ENCODE measurements at regions not wholly inside any gene's neighbourhood (a gene's known extent, or its start where the extent isn't known, plus 50 kb on each side); places are given as distances from the start of the nearest gene placed in this dataset.
"Not testable (repeated sequence)": the region's sequence is repeated elsewhere in the genome, so short reads cannot be mapped to it uniquely, and the experiment has no call there.

- no peak for DNase-seq
Observed at GRCh38 chr15:70523192-70523591, 240.2 kb downstream of the UACA start.

- no peak for DNase-seq
Observed at GRCh38 chr15:70522323-70522966, 240.9 kb downstream of the UACA start.

DNA sequence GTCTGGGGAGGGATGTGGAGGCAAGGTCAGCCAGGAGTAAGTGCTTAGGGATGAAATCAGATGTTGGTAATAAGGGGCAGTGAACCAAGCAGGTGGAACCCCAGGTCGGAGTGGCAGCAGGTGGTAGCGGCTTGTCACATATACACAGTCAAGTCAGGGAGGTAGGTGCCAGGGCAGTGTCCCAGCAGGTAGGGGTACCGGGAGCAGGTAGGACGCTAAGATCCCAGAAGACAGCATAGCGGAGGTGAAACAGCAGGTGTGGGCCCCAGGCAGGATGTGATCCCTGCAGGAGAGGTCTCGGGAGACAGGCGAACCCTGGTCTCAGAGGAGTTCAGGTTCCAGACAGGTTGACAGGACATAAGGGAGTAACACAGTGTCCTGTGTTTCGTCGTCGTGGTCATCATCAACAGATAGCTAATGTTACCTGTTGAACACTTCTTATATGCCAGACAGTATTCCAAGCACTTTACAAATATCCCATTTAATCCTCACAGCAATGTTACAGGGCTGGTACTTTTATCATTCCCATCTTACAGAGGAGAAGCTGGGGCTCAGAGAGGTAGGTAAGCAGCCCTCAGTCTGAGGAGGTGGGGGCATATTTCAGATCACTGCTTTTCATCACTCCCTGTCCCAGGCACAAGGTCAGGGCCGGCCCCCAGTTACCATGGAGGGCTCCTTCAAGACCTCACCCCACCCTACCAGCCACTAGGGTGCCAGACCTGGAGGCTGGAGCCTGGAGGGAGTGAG lies 241.6 kb downstream of the UACA start:
- DNase-seq: no peak

DNA sequence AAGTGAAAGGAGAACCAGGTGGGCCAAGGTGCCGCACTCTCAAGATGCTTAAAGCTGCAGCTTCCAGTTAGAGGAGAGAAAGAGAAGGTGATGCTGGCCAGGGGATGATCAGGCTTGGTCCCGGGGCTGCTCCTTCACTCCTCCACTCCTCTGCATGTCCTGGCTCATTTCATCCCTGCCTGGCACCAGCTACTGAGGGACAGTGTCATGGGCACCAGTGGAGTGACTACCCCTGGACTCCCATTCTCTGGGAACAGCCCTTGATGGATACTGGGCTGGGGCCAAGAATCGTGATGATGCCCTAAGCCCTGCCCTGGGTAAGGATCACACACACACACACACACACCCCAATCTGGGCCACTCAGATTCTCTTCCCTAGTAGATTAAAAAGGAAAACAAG lies 243.7 kb downstream of the UACA start:
- no peak for DNase-seq

GRCh38 chr15:70519004-70519365 lies 244.4 kb downstream of the UACA start:
- DNase-seq: no peak

GRCh38 chr15:70518201-70519003 lies 245.0 kb downstream of the UACA start:
- no peak for DNase-seq

DNA sequence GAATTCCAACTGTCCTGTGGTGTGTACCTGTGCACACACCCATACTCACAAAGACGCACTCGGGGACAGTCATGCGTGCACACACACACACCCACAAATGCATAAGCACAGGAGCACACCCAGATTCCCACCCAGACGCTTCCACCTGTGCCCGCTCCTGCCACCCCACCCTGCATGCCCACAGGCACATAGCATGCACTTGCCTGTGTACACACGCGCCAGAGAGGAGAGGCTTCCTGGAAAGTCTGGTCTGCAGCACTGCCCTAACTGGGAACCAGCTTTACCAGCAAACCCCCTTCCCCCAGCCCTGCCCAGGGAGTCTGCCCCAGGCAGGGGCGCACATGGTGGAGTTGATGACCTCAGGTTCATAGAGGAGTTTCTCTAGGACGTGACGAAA lies 246.2 kb downstream of the UACA start:
- DNase-seq: no peak

GRCh38 chr15:70516408-70517193 lies 246.8 kb downstream of the UACA start:
- DNase-seq: no peak

DNA sequence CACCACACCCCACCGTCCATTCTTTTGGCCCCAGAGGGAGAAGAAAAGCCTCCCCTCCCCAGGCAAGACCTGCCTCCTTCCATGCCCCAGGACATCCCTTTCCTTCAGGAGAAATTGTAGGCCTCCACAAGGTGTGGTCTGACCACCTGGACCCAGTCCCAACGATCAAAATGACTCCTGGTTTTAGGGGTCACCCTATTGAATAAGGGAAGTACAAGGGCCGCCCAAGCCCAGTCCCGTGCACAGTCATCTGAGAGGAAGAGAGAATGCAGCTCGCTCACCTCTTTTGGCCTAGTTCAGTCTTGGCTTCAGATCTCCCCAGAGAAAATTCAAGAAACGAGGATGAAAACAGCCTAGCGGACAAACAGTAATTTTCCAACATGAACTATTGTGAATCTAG lies 249.1 kb downstream of the UACA start:
- no peak for DNase-seq

- no peak for DNase-seq
Observed at GRCh38 chr15:70513819-70514218, 249.5 kb downstream of the UACA start.

- DNase-seq: peak in 1 of 2 experiments; percentile 14
Observed at GRCh38 chr15:70512772-70513362, 250.5 kb downstream of the UACA start.

GRCh38 chr15:70511972-70512587 lies 251.3 kb downstream of the UACA start:
- DNase-seq: not testable (repeated sequence)

- no peak for DNase-seq
Observed at GRCh38 chr15:70510433-70510832, 252.9 kb downstream of the UACA start.

- no peak for DNase-seq
Observed at GRCh38 chr15:70509731-70510143, 253.6 kb downstream of the UACA start.

GRCh38 chr15:70509282-70509662 lies 254.1 kb downstream of the UACA start:
- DNase-seq: no peak

DNA sequence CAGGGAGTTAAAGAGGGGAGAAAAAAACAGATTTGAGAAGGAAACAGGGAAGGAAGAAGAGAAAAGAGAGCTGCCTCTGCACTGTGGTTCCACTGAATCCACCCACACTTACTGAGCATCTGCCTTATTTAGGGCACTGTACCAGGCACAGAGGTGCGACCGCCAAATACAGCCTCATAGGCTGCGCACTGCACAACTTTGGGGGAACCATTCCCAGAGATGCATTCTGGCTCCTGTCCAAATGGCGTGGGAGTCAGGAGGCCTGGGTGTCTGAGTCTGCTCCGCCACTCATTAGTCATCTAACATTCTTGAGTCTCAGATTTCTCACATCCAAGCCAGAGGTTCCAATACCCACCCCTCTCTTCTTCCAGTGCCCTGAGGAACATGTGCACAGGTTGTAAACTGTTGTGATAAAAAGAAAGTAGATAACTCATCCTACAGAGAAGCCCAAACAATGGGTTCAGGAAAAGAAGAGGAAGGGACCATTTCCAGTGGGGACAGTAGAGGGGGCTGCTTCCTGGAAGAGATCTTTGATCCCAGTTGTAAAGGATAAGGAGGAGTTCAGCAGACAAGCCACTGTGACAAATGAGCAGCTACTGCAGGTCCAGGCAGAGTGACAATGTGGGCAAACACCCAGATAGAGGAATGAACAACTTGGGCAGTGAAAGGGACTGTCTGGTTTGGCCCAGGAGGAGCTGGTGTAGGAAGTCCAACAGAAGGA lies 254.6 kb downstream of the UACA start:
- DNase-seq: no peak

DNA sequence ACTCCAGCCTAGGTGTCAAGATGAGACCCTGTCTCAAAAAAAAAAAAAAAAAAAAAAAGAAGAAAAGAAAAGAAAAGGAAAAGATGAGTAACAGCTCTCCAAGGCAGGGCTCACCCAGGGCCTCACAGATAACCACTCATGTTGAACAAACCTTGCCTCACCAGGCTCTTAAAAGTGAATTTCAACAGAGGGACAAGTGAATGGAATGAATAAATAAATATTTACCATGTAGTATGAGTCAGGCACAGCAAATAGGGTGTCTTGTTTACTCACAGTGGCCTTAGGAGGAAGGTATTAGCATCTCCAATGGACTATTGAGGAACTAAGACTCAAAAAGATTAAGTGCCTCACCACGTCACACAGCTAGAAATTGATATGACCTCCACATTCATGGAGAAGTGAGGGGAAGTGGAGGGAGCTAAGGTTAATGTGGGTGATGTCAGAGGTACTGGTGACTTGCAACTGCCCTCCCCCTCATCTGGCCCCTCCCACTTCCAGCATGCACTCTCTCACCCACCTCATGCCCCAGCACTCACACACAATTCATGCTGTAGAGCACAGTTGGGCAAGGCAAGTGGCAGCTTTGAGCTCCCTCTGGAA lies 255.5 kb downstream of the UACA start:
- DNase-seq: peak in 1 of 2 experiments; percentile 14

- DNase-seq: no peak
Observed at GRCh38 chr15:70505936-70506912, 257.1 kb downstream of the UACA start.

- DNase-seq: no peak
Observed at GRCh38 chr15:70505411-70505919, 257.9 kb downstream of the UACA start.

DNA sequence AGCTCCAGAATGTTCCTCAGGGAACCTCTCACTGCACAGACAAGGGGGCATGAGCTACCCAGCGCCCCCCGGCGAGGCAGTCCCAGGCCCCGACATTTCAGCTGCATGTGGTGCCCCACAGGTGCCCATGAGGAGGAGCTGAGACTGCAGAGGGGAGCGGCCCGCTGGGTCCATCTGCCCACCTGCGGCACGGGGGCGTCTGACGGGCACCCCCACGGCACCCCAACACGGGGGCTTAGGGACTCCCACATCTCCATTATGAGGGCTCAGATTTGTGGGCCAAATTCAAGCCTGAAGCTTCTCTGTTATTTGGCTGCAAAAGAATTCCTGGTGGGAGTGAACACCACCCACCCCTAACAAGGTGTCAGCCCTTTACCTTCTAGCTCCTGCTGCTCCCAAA lies 258.4 kb downstream of the UACA start:
- DNase-seq: no peak
